HG03354 (cell line): ENCODE measurements at regions not wholly inside any gene's neighbourhood (a gene's known extent, or its start where the extent isn't known, plus 50 kb on each side); places are given as distances from the start of the nearest gene placed in this dataset.

Experiments used
- ATAC-seq: cut with Tn5 transposase; IDR thresholded peaks from one replicate; pipeline ENCODE4 v1.9.1; 2021; ENCODE audit warnings: mild to moderate bottlenecking; ENCODE audit not compliant: unreplicated experiment, poor library complexity, severe bottlenecking

- no peak for ATAC-seq
These were observed 147.0 kb upstream of the CTSO start for GRCh38 chr4:156100651-156101050.

GRCh38 chr4:156098805-156099204 is 145.1 kb upstream of the CTSO start:
- ATAC-seq: no peak

- no peak for ATAC-seq
These were observed 131.4 kb upstream of the CTSO start for GRCh38 chr4:156085100-156085499.

DNA sequence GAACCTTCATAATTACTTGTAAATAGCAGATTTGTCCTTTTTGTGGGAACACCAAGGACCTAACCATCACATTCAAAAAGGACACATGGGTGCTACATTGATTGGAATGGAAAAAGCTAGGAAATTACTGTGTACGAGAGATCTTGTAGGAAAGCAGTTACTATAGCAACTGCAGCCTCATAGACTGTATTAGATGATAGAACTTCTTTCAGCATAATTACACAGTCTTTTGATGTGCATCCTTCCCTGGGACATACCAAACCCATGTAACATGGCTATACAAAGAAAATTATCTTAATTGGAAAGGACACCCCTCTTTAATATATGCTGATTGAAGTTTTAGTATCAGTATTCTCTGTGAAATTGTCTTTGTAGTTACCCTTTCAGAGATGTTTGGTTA is 130.7 kb upstream of the CTSO start:
- no peak for ATAC-seq

DNA sequence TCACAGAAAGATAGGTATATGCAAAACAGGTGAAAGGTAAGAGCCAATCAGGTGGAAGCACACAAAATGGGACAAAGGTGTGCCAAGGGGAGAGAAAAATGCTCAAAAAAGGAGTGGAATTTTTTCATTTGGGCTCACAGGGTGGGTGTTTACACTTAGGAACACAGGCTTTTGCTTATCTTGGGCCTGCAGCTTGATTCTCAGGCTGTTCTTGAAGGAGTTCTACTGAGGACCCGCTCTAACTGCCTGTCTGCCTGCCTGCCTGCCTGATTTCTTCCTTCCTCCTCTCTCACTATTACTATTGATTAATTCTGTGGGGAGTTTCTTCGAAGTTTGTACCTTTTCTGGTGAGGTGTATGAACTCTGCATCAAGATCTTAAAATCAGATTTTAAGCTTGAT is 120.3 kb upstream of the CTSO start:
- no peak for ATAC-seq

GRCh38 chr4:156060661-156061060 is 107.0 kb upstream of the CTSO start:
- no peak for ATAC-seq

DNA sequence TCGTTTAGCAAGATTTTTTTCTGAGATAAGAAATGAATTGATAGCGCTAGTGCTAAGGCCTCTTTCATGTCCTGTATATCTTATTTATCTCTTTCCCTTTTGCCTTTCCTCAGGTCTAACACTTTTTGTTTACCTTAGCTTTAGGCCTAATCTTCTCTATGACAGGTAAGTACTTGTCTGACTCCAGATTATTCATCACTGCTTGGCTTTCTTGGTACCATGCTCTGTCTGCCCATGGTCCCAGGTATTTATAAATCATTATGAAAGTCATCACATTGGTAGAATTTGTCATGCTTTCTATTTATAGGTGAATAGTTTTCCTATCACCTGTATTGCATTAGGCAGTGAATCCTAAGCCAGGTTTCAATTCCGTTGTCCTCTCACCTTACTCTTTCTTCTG is 99.5 kb upstream of the CTSO start:
- no peak for ATAC-seq

- no peak for ATAC-seq
These were observed 98.5 kb upstream of the CTSO start for GRCh38 chr4:156052116-156052515.

DNA sequence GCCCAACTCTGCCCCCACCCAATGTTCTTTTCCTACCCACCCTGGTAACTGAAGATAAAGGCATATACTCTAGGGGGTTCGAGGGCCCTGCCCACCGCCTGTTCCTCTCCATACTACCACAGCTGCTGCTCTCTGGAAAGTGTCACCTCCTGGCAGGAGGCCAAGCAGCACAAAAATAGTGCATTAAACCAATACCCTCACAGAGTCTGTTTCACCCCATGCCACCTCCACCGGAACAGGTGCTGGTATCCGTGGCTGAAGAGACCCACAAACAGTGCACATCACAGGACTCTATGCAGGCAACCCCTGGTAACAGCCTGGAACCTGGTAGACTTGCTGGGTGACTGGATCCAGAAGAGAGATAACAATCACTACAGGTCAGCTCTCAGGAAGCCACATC is 85.1 kb upstream of the CTSO start:
- no peak for ATAC-seq

DNA sequence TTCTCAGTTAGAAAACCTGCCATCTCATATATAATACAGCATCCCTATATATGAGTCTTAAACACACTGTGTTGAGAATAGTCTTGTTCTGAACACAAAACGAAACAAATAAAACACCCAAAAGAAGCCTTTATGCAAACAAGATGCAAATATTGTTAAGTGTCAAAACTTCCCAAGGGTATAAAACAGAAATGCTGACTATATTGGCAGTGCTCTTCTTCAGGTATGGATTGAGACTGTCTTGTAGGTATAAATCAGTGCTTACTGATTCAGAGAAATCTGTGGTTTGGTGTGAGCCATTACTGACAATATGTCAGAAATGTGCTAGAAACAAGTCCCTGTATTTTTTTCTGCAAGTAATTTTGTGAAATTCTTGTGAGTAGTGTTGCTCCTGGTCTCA is 82.8 kb upstream of the CTSO start:
- peak; percentile 53 for ATAC-seq

DNA sequence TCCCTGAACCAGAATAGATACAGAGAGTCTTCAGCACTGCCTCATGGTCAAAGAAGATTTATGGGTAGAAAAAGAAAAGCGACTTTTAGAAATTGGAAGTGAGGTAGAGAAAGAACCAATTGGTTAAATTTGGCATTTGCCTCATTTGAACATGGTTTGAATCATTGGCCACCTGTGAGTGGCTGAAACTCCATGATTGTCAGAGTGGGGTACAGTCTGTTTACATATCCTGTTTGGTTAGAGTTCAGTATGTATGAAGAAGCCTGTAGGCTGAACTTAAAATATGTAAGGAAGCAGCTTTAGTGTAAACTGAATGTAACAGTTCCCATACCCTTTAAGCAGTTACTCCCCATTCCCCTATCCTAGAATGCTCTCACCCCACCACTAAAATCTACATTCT is 76.0 kb upstream of the CTSO start:
- no peak for ATAC-seq

- ATAC-seq: no peak
These were observed 67.6 kb upstream of the CTSO start for GRCh38 chr4:156021298-156021697.

DNA sequence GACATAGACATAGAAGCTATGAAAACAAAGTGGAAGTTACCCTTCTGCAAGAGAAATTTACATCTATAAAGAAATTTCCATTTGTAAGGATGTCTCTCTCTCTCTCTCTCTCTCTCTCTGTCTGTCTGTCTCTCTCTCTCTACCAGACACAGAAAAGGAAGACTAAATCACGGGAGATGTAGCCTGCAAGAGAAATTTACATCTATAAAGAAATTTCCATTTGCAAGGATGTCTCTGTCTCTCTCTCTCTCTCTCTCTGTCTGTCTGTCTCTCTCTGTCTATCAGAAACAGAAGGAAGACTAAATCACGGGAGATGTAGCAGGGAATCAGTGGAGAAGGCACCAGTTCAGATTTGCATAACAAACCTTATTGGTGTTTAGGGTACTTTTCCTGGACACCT is 65.6 kb upstream of the CTSO start:
- no peak for ATAC-seq

- no peak for ATAC-seq
These were observed 64.7 kb upstream of the CTSO start for GRCh38 chr4:156018383-156018782.

- ATAC-seq: no peak
These were observed 62.1 kb upstream of the CTSO start for GRCh38 chr4:156015781-156016180.

- no peak for ATAC-seq
These were observed 52.5 kb upstream of the CTSO start for GRCh38 chr4:156006192-156006591.
